HG03432 (cell line): ENCODE measurements at regions not wholly inside any gene's neighbourhood (a gene's known extent, or its start where the extent isn't known, plus 50 kb on each side); places are given as distances from the start of the nearest gene placed in this dataset.

Experiments
- ATAC-seq: cut with Tn5 transposase; IDR thresholded peaks from one replicate; pipeline ENCODE4 v1.9.1; 2021; ENCODE audit warnings: mild to moderate bottlenecking, moderate library complexity; ENCODE audit not compliant: unreplicated experiment

DNA sequence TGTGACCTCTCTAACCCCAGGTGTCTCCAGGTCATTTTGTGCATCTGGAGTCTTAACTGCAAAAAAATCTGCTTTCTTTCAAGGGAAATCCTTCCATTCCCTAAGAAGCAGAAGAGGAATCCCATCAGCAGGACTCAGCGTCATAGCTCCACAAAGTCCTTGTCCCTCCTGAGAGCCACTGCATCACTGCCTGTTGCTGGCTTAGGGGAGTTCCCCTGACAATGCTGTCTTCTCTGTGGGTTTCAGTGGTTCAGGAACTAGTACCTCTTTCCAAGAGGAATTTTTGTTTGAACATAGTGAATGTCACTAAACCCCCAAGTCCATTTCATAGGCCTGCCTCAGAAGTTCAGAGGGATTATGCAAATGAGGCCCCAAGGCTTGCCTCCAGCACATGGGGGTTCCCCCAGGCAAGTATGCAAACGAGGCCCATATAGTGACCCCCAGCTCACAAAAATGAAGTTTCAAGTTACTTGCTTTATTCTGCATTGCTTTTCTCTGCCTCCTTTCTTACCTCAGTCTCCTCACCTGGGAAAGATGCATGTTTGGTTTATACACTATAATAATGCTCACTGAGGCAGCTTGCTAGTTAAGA, 513.9 kb upstream of the MEX3C start:
- peak; percentile 88 for ATAC-seq

DNA sequence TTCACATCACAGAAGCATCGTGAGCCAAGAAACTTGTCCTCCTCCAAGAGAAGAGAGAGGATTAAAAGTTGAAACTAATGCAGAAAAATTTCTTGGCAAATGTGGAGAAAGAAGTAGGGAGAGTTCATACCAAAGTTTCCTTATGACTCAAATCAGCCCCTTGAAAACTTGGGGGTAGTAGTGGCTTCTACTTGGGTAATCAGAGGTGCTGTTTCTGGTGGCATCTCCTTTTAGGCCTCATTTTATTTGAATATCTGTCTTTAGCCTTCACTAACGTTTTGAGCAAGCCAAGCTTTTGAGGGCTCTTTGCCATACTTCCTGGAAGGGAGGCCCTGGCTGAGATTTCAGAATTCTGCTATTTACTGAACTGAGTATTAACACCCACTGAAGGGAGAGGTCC, 515.3 kb upstream of the MEX3C start:
- no peak for ATAC-seq

DNA sequence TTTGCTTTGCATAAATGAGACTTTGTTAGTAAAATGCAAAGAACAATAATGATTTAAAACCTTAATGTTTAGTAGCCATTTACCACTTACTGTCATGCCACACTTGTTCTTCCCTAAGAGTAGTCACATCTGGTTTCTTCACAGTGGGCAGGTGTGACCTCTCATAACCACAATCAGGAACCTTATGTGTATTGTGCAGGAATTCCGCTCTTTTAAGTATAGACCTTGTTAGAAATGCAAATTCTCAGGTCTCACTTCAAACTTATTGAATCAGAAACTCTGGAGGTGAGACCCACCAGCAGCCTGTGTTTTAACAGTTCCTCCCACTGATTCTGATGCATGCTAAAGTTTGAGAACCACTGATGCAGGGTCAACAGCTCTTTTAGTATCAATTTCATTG, 518.8 kb upstream of the MEX3C start:
- peak; percentile 45 for ATAC-seq

DNA sequence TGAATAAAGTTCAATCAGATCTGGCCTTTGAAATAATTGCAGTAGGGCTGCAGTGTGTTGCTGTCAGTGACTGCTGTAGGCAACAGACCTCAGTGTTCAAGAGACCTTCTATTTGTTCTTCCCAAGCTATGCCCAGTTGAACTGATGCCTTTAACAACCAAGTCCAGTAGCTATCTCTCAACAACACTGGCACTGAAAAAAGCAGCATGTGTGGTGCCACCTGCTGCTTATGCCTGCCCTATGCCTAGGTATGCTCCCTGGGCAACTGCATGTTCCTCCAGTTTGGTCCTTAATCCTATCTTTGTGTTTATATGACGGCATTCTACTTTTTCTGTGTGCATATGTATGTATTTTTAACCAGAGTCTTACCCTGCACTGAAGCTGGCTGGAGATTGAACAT, 523.9 kb upstream of the MEX3C start:
- ATAC-seq, result no peak

DNA sequence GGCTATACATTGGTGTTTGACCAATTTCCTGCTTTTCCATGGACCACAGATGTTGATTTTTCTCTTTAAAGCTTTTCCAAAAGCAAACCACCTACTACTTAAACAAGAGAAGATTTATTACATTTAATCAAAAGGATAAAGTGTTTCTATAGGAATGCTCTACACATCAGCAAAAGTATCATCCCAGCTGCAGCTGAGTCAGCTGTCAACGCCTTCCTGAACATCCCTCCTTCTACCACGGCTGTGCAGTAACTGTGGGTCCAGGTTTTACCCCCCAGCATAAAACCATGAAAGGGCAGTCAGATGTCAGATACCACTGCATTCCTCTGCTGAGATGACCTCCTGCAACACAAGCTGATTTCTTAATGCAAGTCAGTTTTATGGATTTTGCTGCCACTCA, 524.5 kb upstream of the MEX3C start:
- ATAC-seq, result no peak

DNA sequence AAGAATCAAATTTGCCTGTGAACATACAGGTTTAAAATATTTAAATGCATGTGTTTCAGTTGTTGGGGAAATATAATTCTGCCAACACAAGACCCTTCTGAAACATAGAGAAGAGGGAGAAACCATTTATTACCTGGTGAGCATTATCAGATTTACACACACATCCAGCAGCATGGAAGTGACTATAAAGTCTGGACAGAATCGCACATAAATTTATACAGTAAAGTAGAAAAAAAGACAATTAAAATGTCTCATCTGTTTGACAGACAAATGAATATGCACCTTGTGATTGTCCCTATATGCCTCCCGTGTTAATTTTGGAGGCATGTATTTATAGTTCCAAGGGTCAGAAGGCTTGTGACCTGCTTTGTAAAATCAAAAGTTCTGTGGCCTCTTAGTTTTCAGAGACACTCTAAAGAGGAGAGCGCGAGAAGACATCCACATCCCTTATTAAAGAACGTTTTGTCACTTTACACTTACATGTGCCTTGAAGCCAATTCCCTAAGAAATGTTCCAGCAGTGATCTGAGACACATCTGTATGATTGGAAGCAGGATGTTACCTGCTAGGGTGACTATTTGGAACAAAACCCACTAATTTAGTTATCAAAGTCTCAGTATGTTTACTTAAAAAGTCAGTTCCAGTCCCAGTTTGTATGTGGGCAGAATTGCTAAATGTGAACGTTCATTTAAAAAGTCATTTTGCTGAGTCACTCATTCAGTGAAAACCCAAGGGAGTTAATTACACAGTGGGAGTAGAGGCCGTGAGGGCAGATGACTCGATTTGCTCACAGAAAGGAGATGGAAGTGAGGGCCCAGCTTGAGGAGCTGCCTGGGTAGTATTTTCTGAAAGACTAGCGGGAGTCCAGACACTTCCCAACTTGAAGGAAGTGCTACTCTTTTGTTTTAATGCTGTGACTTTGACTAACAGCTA, 527.6 kb upstream of the MEX3C start:
- peak; percentile 41 for ATAC-seq

DNA sequence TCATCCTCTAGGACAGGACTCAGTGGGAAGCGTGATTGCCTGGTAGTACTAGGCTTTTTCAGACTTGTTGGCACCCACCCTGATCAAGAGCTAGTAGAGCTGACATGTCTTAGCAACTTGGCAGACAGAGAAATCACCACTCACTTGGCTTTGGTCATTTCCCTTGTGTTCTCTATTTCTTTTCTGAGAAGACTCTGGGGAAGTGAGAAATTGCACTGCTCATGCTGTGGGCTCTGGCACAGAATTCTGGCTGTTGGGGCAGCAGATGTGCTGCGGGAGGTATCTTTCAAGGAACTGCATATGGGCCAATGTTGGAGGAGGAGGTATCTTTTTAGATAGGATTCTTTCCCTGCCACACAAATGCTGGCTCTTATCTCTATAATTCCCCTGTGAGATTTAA, 529.1 kb upstream of the MEX3C start:
- ATAC-seq, result peak; percentile 36

DNA sequence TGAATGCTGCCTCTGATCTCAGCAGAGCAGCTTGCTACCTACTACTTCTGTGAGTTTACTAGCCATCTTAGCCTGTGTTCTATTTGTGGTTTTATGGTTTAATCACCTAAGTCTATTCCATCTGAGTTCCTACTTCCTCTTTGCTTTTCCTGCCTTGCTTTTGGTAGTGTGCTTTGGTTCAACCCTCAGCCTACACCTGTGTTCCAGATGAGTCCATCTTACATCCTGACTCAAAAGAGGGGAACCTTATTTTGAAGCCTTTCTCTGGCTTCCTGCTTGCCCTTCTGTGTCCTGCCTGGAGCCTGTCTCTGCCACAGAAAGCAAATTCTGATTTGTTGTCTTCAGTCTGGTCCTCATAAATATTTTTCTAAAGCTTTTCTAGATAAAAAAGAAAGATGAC, 530.3 kb upstream of the MEX3C start:
- ATAC-seq, result peak; percentile 59

DNA sequence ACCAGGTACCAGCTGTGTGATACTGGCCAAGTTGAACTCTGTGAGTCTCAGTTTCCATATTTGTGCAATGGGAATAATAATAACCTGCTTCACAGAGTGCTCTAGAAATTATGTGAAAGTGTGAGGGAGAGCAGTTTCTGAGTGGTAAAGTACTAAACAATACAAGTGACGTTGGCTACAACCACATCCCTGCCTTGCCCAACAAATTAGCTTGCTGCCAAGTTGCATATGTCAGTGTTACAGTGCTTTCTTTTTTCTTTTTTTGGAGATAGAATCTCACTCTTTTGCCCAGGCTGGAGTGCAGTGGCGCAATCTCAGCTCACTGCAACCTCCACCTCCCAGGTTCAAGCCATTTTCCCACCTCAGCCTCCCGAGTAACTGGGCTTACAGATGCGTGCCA, 533.6 kb upstream of the MEX3C start:
- peak; percentile 26 for ATAC-seq

DNA sequence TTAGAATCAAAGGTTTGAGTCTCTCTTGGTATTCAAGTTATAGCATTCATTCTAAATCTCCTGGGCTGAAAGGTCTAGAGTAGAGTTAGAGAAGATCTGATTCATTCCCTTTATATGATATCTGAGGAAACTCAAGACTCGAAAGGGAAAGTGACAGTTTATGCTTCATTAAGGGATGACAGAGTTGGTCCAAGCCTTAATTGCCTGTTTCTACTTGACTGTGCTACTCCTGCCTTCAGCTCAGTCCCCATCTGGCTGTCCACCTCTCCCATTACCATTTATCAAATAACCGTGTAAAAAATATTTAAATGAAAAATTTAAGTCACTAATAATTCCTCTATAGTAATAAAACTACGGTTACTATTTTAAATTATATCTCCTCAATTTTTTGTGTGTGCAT, 537.1 kb upstream of the MEX3C start:
- ATAC-seq, result no peak

DNA sequence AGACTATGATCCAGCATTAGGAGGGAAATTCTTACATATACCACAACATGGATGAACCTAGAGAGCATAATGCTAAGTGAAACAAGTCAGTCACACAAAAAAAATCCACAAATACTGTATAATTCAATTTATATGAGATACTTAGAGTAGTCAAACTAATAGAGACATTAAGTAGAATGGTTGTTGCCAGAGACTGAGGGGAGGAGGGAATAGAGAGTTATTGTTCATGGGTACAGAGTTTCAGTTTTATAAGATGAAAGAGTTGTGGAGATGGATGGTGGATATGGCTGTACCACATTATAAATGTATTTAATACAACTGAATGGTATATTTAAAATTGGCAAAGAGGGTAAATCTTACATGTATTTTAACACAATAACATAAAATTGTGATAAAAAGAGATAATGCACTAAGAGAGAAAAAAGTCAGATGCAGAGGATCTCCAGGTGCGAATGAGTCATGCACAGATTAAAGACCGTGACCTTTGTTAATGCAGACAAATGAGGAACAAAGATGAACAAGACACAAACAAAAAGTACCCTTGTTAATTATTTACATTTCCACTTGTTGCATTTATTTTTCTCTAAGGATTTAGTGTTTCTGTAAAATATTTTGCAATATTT, 541.7 kb upstream of the MEX3C start:
- ATAC-seq, result peak; percentile 94

DNA sequence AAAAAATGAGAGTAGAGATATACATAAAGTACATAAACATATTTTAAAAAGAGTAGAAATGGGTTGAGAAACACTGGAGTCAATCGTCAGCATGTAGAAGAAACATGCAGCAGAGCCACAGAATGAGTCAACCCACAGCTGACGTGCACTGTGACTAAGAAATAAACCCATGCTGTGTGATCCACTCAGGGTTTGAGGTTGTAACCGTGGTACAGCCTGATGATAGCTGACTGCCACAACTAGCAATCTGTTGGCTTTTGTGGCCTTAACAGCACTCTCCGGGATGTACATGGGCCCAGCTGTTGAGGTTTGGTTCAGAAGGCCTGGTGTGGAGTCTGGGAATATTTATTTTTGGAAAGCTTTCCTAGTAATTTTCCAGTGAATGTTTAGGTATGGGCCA, 554.4 kb upstream of the MEX3C start:
- ATAC-seq, result peak; percentile 68

DNA sequence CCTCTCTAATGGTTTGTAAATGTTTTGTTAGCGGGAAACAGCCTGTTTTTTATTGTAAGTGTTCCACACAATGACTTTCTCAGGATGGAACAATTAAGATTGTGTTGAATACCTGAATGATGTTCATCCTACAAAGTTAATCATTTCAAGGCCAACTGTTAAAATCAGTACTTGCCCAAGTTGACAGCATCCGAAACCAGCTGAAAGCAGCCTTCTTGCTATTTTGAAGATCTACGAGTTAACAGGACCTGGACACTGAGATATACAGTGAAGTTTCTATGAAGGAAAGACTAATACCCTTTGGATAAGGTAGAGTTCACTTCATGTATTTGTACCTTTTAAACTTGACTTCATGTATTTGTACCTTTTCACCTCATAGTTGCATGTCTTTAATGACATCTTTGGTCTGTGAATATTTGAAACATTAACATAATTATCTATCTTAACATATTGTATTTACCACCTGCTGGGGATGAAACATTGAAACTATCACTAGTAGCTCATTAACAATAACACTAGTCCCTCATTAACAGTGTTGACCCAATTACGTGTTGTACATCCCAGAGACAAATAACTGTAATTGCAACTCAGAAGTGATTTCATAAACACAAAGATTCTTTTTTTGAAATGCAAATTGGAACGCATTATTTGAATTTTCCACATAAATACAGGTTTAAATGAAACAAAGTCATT, 556.0 kb upstream of the MEX3C start:
- peak; percentile 64 for ATAC-seq

DNA sequence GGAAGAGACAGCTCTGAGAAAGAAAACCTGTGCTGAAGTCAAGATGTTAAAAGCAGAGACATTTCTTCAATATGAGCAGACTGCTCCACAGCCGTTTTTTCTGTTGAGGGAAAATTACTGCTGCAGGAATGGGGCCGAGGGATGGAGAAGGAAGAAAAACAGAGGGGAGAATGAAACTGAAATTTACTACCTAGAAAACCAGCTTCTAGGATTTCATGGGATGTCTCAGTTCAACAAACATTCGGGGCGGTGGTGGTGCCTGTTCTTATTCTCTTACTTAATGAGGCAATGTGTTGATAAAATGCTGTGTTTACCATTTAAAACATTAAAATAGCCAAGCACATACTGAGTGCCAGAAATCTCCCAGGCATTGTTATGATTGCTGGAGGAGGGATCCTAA, 557.1 kb upstream of the MEX3C start:
- no peak for ATAC-seq

DNA sequence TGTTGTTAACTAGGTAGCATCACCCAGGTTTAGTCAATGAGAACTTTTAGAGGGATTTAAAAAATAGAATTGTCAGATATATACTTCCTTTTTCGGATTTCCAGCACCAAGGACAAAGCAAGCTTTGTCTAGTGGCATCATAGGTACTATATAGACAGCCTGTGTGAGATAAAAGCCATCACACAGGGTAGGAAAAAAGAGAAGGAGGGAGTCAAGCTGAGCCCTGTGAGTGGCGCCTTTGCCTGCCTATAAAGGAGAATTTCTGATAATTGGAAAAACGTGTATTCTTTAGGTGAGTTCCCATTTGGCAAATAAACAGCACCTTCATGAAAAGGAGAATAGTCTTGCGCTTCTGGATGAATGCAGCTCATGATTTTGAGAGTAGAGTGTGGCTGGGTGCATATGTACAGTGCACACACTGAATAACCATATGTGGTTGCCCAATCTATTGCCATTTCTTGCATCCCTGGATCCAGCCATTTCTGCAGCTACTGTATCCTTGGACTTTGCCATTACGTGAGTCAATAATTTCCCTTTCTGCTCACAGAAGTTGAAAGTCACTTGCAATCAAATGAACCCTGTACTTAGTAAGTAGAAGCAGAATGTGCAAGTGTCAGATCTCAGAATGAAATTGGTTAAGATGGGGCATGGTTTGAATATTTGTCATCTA, 559.9 kb upstream of the MEX3C start:
- ATAC-seq, result no peak

DNA sequence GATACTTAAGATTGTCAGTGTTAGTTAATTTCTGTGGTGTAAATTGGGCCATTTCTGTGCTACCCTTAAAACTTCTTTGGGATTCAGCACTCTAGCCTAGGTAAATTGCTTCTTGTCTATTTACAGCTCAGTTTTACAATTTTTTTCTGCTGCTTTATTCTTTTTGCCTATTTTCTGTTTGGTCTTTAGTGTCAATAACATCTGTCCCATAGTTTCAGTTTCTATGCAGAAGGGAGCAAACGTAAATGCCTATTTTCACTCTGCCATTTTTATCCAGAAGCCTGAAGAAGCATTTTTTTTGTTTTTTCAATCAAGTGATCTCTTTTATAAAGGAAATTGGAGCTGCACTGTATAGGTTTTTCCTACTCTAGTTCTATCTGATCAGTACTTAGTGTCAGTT, 564.9 kb upstream of the MEX3C start:
- no peak for ATAC-seq

DNA sequence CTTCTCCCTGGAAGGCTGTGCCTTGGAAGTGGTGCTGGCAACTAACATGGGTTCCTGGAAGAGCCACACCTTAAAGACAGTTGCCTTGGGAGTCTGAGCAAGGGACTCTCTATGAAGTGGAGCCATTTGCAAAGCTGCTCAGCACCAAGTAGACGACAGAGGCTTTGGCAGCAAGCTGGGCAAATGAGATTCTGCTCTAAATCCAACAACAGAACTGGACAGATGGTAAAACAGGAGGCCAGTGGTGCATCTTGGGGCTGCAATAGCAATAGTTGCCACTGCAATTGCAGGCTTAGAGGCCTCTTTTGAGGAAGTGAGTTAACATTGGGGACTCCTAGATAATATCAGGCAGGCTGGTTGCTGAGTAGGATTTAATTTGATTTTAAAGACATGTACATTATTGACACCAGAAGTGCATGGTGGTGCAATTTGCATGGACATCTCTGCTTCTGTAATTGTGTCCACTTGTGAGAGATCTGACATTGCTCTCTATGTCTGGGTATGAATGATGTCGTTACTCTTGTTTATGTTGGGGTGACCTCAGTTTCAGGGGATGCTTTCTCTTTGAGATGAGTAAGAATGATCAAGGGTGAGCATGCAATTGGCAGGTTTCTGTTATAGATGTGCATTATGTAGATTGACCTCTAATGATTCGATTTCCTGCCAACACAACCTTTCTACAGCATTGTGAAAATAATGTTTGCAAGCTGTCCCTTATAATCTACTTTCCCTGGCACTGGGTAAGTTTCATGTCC, 568.3 kb upstream of the MEX3C start:
- ATAC-seq, result peak; percentile 47

DNA sequence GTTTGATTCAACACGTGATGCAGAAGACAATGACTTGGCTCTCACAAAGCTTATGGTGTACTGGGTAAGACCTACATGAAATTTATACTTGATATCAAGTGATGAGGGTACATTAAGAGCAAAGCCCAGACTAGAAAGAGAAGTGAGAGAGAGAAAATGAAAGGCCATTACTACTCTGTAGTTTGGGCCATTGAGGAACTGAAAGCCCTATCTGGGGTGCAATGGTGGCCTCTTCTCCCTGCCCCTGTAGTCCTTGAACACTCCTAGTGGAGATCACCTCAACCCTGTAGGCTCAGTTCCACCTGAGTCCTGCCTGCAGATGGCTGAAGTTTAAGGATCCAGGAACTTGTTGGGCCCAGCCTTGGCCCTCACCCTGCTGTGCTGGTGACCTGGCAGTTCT, 569.8 kb upstream of the MEX3C start:
- ATAC-seq, result peak; percentile 88

DNA sequence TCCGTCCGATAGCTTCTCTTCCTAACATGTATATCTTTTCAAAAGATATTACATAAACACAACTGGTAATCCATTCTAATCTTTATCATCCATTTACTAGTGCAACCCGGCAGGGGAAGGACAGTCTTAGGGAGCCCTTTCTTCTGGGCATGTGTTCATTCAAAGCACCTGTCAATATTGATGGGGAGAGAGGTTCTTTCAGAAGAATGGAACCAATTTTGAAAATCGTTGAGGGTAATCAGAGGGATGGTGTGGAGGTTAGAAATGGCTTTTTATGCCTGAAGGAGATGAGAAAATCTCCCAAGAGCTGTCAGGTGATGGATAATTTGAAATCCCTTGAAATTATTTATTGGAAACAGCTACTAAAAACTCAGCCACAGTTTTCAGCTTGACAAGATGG, 561.9 kb upstream of the DCC start:
- ATAC-seq, result no peak

DNA sequence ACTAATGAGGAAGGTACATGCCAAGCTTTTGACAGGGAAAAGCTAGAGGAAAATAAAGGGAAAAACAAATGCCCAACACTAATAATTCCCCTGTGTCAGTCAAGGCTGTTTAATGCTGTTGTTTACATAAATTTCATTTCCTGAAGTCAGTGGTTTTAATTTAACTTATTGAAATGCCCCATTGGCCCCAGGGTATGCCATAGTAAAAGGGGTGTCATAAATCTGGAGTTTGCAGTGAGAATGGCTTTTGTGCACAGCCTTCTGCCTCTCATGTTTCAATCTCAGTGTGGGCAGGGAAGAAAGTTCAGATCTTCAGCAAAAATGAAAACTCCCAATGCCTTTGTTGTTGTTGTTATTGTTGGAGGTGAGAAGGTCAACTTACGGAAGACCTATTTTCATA, 550.1 kb upstream of the DCC start:
- ATAC-seq, result no peak
